Cardiac muscle cell (in vitro differentiated cells and primary cell): ENCODE measurements at regions not wholly inside any gene's neighbourhood (a gene's known extent, or its start where the extent isn't known, plus 50 kb on each side); places are given as distances from the start of the nearest gene placed in this dataset.

Experiments used
- DNase-seq, 2 donors: peaks; one replicate each; pipeline versions ENCODE4 v3.0.0 to v3.0.0-alpha.2; 2010 to 2017; ENCODE audit warnings: low read depth in 1 of 2, low spot score in 1 of 2
- H3K27ac ChIP-seq: fragments of 200-600 bp; sonication (generic); 2 replicates; pipeline ENCODE4 v1.5.1; 2016
- H3K27me3 ChIP-seq: fragments of 200-600 bp; sonication (generic); 2 replicates; pipeline ENCODE4 v1.6.0; 2016; ENCODE audit warnings: control low read depth
- H3K36me3 ChIP-seq: fragments of 200-600 bp; sonication (generic); 2 replicates; pipeline ENCODE4 v1.5.1; 2016; ENCODE audit warnings: control low read depth
- H3K4me1 ChIP-seq: fragments of 200-600 bp; sonication (generic); 2 replicates; pipeline ENCODE4 v1.8.1; 2017; ENCODE audit warnings: low read depth, mild to moderate bottlenecking, mixed run types
- H3K4me3 ChIP-seq: fragments of 200-600 bp; sonication (generic); 2 replicates; pipeline ENCODE4 v1.5.1; 2016; ENCODE audit warnings: mild to moderate bottlenecking
- H3K9me3 ChIP-seq: fragments of 200-600 bp; sonication (generic); 2 replicates; pipeline ENCODE4 v1.5.1; 2017; ENCODE audit warnings: low read depth, mild to moderate bottlenecking, control low read depth
- CTCF ChIP-seq: IDR thresholded peaks from 2 replicates; pipeline ENCODE4 v1.5.1; 2012; ENCODE audit warnings: low read depth, mild to moderate bottlenecking, low read length

GRCh38 chr7:155363852-155364600, 66.3 kb downstream of the INSIG1 start:
- no peak for DNase-seq
- no peaks in the 10 kb centered on the region for H3K4me1 ChIP-seq
- no peaks in the 10 kb centered on the region for H3K9me3 ChIP-seq
- H3K36me3 ChIP-seq = no peaks in the 10 kb centered on the region
- peaks cover 53% of the 10 kb centered on the region for H3K27me3 ChIP-seq
- no peak overlapping the region for H3K27ac ChIP-seq
- H3K4me3 ChIP-seq = no peak overlapping the region
- no peak for TF ChIP-seq CTCF

- DNase-seq = no peak
- H3K4me1 ChIP-seq = no peaks in the 10 kb centered on the region
- H3K4me3 ChIP-seq = no peak overlapping the region
- TF ChIP-seq CTCF = no peak
- no peaks in the 10 kb centered on the region for H3K36me3 ChIP-seq
- H3K27me3 ChIP-seq = peaks cover 66% of the 10 kb centered on the region
- H3K27ac ChIP-seq = no peak overlapping the region
- H3K9me3 ChIP-seq = no peaks in the 10 kb centered on the region
Measured at GRCh38 chr7:155365146-155365874, 67.6 kb downstream of the INSIG1 start.

GRCh38 chr7:155368894-155369600, 71.4 kb downstream of the INSIG1 start:
- no peak for TF ChIP-seq CTCF
- Histone ChIP-seq H3K27me3 (peaks cover 74% of the 10 kb centered on the region), H3K9me3 (no peaks in the 10 kb centered on the region), H3K36me3 (no peaks in the 10 kb centered on the region), H3K4me3 (no peak overlapping the region), H3K27ac (no peak overlapping the region), H3K4me1 (peaks cover 2% of the 10 kb centered on the region)
- no peak for DNase-seq

- Histone ChIP-seq H3K27me3 (peaks cover 74% of the 10 kb centered on the region), H3K4me3 (no peak overlapping the region), H3K4me1 (peaks cover 4% of the 10 kb centered on the region), H3K9me3 (no peaks in the 10 kb centered on the region), H3K27ac (no peak overlapping the region), H3K36me3 (no peaks in the 10 kb centered on the region)
- no peak for DNase-seq
- no peak for TF ChIP-seq CTCF
Measured at GRCh38 chr7:155369766-155370165, 72.1 kb downstream of the INSIG1 start.

- TF ChIP-seq CTCF = no peak
- no peak overlapping the region for H3K27ac ChIP-seq
- H3K4me3 ChIP-seq = no peak overlapping the region
- H3K4me1 ChIP-seq = peaks cover 4% of the 10 kb centered on the region
- DNase-seq = no peak
- no peaks in the 10 kb centered on the region for H3K36me3 ChIP-seq
- H3K9me3 ChIP-seq = no peaks in the 10 kb centered on the region
- H3K27me3 ChIP-seq = peaks cover 81% of the 10 kb centered on the region
Measured at GRCh38 chr7:155371331-155371883, 73.7 kb downstream of the INSIG1 start.
